PFSK-1 (cell line): ENCODE measurements at regions not wholly inside any gene's neighbourhood (a gene's known extent, or its start where the extent isn't known, plus 50 kb on each side); places are given as distances from the start of the nearest gene placed in this dataset.

Experiments
- FOXP2 ChIP-seq: optimal IDR thresholded peaks from 2 replicates; pipeline ENCODE3; 2011; ENCODE audit warnings: borderline replicate concordance, control low read depth, inconsistent platforms; ENCODE audit not compliant: insufficient read depth; ENCODE audit errors: extremely low read length, extremely low read depth
- POLR2AphosphoS5 ChIP-seq: IDR thresholded peaks from 2 replicates; pipeline ENCODE4 v1.6.1; 2012; ENCODE audit warnings: low read depth, mild to moderate bottlenecking, control low read depth, low read length, moderate library complexity
- REST ChIP-seq, 2 experiments: IDR thresholded peaks; 2 replicates each; pipeline versions ENCODE4 v1.6.1 to v1.8.0; 2011 to 2012; ENCODE audit warnings: low read depth in 2 of 2, low read length in 2 of 2, control low read depth in 1 of 2, inconsistent platforms in 1 of 2, mild to moderate bottlenecking in 1 of 2, moderate library complexity in 1 of 2; ENCODE audit not compliant: insufficient read depth in 1 of 2
- SIN3A ChIP-seq: IDR thresholded peaks from 2 replicates; pipeline ENCODE4 v1.6.1; 2012; ENCODE audit warnings: mild to moderate bottlenecking, low read length, moderate library complexity, borderline replicate concordance; ENCODE audit not compliant: insufficient read depth
- TAF1 ChIP-seq: IDR thresholded peaks from 2 replicates; pipeline ENCODE4 v1.6.1; 2012; ENCODE audit warnings: low read length, control low read depth, borderline replicate concordance; ENCODE audit not compliant: insufficient read depth

GRCh38 chr6:165729307-165729936, 66.4 kb upstream of the PDE10A start:
- TF ChIP-seq TAF1 (no peak), SIN3A (no peak), POLR2AphosphoS5 (no peak), REST (IDR thresholded peaks at IDR 0.05; ENCODE audit: insufficient read depth in 1 of 2, low read depth in 2 of 2, low read length in 2 of 2) (no peak), FOXP2 (no peak)
